ENCODE measurements at regions not wholly inside any gene's neighbourhood (a gene's known extent, or its start where the extent isn't known, plus 50 kb on each side); places are given as distances from the start of the nearest gene placed in this dataset.

DNA sequence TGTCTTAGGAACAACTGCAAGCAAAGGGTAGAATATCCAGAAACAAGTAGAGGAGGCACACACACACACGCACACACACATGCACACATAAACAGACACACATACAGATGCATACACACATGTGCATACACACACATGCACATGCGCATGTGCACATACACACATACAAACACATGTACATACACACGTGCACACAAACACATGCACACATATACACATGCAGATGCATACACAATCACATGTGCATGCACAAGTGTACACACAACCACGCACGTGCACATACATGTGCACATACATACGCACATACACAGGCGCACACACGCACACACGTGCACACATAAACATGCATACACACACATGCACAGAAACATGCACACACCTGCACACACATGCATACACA, 206.5 kb upstream of the OPRM1 start (continued):
- TF ChIP-seq, protein P1, sequence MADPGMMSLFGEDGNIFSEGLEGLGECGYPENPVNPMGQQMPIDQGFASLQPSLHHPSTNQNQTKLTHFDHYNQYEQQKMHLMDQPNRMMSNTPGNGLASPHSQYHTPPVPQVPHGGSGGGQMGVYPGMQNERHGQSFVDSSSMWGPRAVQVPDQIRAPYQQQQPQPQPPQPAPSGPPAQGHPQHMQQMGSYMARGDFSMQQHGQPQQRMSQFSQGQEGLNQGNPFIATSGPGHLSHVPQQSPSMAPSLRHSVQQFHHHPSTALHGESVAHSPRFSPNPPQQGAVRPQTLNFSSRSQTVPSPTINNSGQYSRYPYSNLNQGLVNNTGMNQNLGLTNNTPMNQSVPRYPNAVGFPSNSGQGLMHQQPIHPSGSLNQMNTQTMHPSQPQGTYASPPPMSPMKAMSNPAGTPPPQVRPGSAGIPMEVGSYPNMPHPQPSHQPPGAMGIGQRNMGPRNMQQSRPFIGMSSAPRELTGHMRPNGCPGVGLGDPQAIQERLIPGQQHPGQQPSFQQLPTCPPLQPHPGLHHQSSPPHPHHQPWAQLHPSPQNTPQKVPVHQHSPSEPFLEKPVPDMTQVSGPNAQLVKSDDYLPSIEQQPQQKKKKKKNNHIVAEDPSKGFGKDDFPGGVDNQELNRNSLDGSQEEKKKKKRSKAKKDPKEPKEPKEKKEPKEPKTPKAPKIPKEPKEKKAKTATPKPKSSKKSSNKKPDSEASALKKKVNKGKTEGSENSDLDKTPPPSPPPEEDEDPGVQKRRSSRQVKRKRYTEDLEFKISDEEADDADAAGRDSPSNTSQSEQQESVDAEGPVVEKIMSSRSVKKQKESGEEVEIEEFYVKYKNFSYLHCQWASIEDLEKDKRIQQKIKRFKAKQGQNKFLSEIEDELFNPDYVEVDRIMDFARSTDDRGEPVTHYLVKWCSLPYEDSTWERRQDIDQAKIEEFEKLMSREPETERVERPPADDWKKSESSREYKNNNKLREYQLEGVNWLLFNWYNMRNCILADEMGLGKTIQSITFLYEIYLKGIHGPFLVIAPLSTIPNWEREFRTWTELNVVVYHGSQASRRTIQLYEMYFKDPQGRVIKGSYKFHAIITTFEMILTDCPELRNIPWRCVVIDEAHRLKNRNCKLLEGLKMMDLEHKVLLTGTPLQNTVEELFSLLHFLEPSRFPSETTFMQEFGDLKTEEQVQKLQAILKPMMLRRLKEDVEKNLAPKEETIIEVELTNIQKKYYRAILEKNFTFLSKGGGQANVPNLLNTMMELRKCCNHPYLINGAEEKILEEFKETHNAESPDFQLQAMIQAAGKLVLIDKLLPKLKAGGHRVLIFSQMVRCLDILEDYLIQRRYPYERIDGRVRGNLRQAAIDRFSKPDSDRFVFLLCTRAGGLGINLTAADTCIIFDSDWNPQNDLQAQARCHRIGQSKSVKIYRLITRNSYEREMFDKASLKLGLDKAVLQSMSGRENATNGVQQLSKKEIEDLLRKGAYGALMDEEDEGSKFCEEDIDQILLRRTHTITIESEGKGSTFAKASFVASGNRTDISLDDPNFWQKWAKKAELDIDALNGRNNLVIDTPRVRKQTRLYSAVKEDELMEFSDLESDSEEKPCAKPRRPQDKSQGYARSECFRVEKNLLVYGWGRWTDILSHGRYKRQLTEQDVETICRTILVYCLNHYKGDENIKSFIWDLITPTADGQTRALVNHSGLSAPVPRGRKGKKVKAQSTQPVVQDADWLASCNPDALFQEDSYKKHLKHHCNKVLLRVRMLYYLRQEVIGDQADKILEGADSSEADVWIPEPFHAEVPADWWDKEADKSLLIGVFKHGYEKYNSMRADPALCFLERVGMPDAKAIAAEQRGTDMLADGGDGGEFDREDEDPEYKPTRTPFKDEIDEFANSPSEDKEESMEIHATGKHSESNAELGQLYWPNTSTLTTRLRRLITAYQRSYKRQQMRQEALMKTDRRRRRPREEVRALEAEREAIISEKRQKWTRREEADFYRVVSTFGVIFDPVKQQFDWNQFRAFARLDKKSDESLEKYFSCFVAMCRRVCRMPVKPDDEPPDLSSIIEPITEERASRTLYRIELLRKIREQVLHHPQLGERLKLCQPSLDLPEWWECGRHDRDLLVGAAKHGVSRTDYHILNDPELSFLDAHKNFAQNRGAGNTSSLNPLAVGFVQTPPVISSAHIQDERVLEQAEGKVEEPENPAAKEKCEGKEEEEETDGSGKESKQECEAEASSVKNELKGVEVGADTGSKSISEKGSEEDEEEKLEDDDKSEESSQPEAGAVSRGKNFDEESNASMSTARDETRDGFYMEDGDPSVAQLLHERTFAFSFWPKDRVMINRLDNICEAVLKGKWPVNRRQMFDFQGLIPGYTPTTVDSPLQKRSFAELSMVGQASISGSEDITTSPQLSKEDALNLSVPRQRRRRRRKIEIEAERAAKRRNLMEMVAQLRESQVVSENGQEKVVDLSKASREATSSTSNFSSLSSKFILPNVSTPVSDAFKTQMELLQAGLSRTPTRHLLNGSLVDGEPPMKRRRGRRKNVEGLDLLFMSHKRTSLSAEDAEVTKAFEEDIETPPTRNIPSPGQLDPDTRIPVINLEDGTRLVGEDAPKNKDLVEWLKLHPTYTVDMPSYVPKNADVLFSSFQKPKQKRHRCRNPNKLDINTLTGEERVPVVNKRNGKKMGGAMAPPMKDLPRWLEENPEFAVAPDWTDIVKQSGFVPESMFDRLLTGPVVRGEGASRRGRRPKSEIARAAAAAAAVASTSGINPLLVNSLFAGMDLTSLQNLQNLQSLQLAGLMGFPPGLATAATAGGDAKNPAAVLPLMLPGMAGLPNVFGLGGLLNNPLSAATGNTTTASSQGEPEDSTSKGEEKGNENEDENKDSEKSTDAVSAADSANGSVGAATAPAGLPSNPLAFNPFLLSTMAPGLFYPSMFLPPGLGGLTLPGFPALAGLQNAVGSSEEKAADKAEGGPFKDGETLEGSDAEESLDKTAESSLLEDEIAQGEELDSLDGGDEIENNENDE (IDR thresholded peaks at IDR 0.05; ENCODE audit: insufficient replicate concordance, low read length), result no peak
- TF ChIP-seq CHD1 (IDR thresholded peaks at IDR 0.05; ENCODE audit: low read depth, low read length) (no peak), GABPA (IDR thresholded peaks at IDR 0.05; ENCODE audit: borderline replicate concordance, insufficient read depth, low read length) (no peak), CTCF (IDR thresholded peaks at IDR 0.05; ENCODE audit: control extremely low read depth in 1 of 3, insufficient read depth in 1 of 3, low read depth in 1 of 3, low read length in 3 of 3) (no peak), TAF7 (optimal IDR thresholded peaks at IDR 0.05; ENCODE audit: borderline replicate concordance, low read depth, low read length) (no peak), CTBP2 (IDR thresholded peaks at IDR 0.05; ENCODE audit: borderline replicate concordance, insufficient read depth, insufficient read length, low read length) (no peak), SP4 (IDR thresholded peaks at IDR 0.05; ENCODE audit: low read length) (no peak)
- TF ChIP-seq, protein P2, sequence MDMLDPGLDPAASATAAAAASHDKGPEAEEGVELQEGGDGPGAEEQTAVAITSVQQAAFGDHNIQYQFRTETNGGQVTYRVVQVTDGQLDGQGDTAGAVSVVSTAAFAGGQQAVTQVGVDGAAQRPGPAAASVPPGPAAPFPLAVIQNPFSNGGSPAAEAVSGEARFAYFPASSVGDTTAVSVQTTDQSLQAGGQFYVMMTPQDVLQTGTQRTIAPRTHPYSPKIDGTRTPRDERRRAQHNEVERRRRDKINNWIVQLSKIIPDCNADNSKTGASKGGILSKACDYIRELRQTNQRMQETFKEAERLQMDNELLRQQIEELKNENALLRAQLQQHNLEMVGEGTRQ (IDR thresholded peaks at IDR 0.05; ENCODE audit: low read length), result no peak
